IMR-90 (cell line): ENCODE measurements at regions not wholly inside any gene's neighbourhood (a gene's known extent, or its start where the extent isn't known, plus 50 kb on each side); places are given as distances from the start of the nearest gene placed in this dataset.

Experiments
- ATAC-seq: fragments of 200-7000 bp; cut with Tn5 transposase; 2 replicates; pipeline ENCODE4 v1.9.1; 2020; ENCODE audit warnings: low read depth, mild to moderate bottlenecking, moderate library complexity
- BruUV-seq: library from RNA; stranded (reverse); fragments of 400-500 nt; replicated peaks from 2 replicates; lab custom pipeline; 2021; lab: Mats Ljungman, UMichigan
- CTCF ChIA-PET: fragments of 300-600 bp; formaldehyde crosslinking; extraction: SDS; loops from one replicate; lab custom pipeline; 2021; ENCODE audit warnings: antibody characterized with exemption; lab: Yijun Ruan, JAX
- POLR2A ChIA-PET: fragments of 300-600 bp; sonication (Branson Sonifier 250); formaldehyde crosslinking; loops from one replicate; lab custom pipeline; 2022; ENCODE audit warnings: antibody characterized with exemption; ENCODE audit not compliant: unreplicated experiment; lab: Charles Lee
- DNase-seq: peaks from one replicate; pipeline ENCODE4 v3.0.0; 2013
- H2AFZ ChIP-seq: replicated peaks from 2 replicates; pipeline ENCODE3; 2013; ENCODE audit warnings: low read length, mild to moderate bottlenecking; ENCODE audit not compliant: poor library complexity
- H2AK5ac ChIP-seq: 2 replicates; pipeline ENCODE4 v1.6.1; 2013; ENCODE audit warnings: low read depth, low read length, inconsistent platforms
- H2AK9ac ChIP-seq: replicated peaks from 2 replicates; pipeline ENCODE3; 2013; ENCODE audit warnings: mild to moderate bottlenecking, low read depth, low read length, moderate library complexity; ENCODE audit not compliant: poor library complexity
- H2BK120ac ChIP-seq: 2 replicates; pipeline ENCODE4 v1.6.1; 2013; ENCODE audit warnings: low read depth, low read length, inconsistent platforms
- H2BK15ac ChIP-seq: 3 replicates; pipeline ENCODE4 v1.6.1; 2013; ENCODE audit warnings: low read depth, low read length, inconsistent platforms
- H2BK20ac ChIP-seq: 2 replicates; pipeline ENCODE4 v1.6.1; 2013; ENCODE audit warnings: low read depth, mild to moderate bottlenecking, inconsistent platforms, low read length, moderate library complexity
- H2BK5ac ChIP-seq: 2 replicates; pipeline ENCODE4 v1.6.1; 2013; ENCODE audit warnings: mild to moderate bottlenecking, low read depth, low read length, inconsistent platforms; ENCODE audit not compliant: poor library complexity, severe bottlenecking
- H3K14ac ChIP-seq: replicated peaks from 2 replicates; pipeline ENCODE4 v1.6.1; 2013; ENCODE audit warnings: low read depth, low read length, inconsistent platforms
- H3K18ac ChIP-seq: 2 replicates; pipeline ENCODE4 v1.6.1; 2013; ENCODE audit warnings: low read depth, low read length, control low read depth
- H3K23ac ChIP-seq: 2 replicates; pipeline ENCODE4 v1.6.1; 2013; ENCODE audit warnings: low read depth, low read length, inconsistent platforms
- H3K27ac ChIP-seq: 2 replicates; pipeline ENCODE4 v1.5.1; 2013; ENCODE audit warnings: mild to moderate bottlenecking, control low read depth, low read length; ENCODE audit not compliant: insufficient read depth
- H3K27me3 ChIP-seq: 2 replicates; pipeline ENCODE4 v1.6.1; 2013; ENCODE audit warnings: low read length; ENCODE audit not compliant: control insufficient read depth, insufficient read depth
- H3K36me3 ChIP-seq: 2 replicates; pipeline ENCODE4 v1.6.1; 2013; ENCODE audit warnings: low read length, mixed read lengths; ENCODE audit not compliant: control insufficient read depth, insufficient read depth
- H3K4ac ChIP-seq: 2 replicates; pipeline ENCODE4 v1.6.1; 2013; ENCODE audit warnings: low read depth, low read length, inconsistent platforms
- H3K4me1 ChIP-seq: 2 replicates; pipeline ENCODE4 v1.6.1; 2013; ENCODE audit warnings: low read length, mixed read lengths; ENCODE audit not compliant: control insufficient read depth, insufficient read depth
- H3K4me2 ChIP-seq: 2 replicates; pipeline ENCODE4 v1.6.1; 2013; ENCODE audit warnings: low read depth, mild to moderate bottlenecking, control low read depth, low read length, moderate library complexity
- H3K4me3 ChIP-seq: 2 replicates; pipeline ENCODE4 v1.5.1; 2013; ENCODE audit warnings: low read depth, mild to moderate bottlenecking, control low read depth, low read length, moderate library complexity; ENCODE audit not compliant: insufficient read depth
- H3K56ac ChIP-seq: 2 replicates; pipeline ENCODE4 v1.6.1; 2013; ENCODE audit warnings: low read length, inconsistent platforms; ENCODE audit not compliant: insufficient read depth; ENCODE audit errors: extremely low read depth
- H3K79me1 ChIP-seq, 2 experiments: 2 replicates each; pipeline ENCODE4 v1.6.1; 2013; ENCODE audit warnings: low read length in 2 of 2, inconsistent platforms in 1 of 2, low read depth in 1 of 2
- H3K9ac ChIP-seq: 2 replicates; pipeline ENCODE4 v1.6.1; 2013; ENCODE audit warnings: low read depth, low read length, control low read depth
- H3K9me1 ChIP-seq: 2 replicates; pipeline ENCODE4 v1.6.1; 2013; ENCODE audit warnings: low read length, inconsistent platforms; ENCODE audit not compliant: insufficient read depth
- H3K9me3 ChIP-seq: 2 replicates; pipeline ENCODE4 v1.6.1; 2013; ENCODE audit warnings: low read length; ENCODE audit not compliant: control insufficient read depth, insufficient read depth
- H4K20me1 ChIP-seq: 2 replicates; pipeline ENCODE4 v1.6.1; 2013; ENCODE audit warnings: low read length, inconsistent platforms; ENCODE audit not compliant: insufficient read depth
- H4K5ac ChIP-seq: 2 replicates; pipeline ENCODE4 v1.6.1; 2013; ENCODE audit warnings: mild to moderate bottlenecking, low read depth, low read length, control low read depth
- H4K8ac ChIP-seq, 2 experiments: 2 replicates each; pipeline ENCODE4 v1.6.1; 2013; ENCODE audit warnings: low read depth in 2 of 2, low read length in 2 of 2, control low read depth in 1 of 2, inconsistent platforms in 1 of 2
- H4K91ac ChIP-seq: 2 replicates; pipeline ENCODE4 v1.6.1; 2013; ENCODE audit warnings: low read depth, low read length, inconsistent platforms; ENCODE audit not compliant: insufficient read depth
- BHLHE40 ChIP-seq: fragments of 150-350 bp; IDR thresholded peaks from 2 replicates; pipeline ENCODE4 v1.6.1; 2016; ENCODE audit warnings: mild to moderate bottlenecking, low read depth, low read length
- CEBPB ChIP-seq: IDR thresholded peaks from 2 replicates; pipeline ENCODE4 v1.6.1; 2012; ENCODE audit warnings: low read depth, low read length, improper control_type of control experiment
- CHD1 ChIP-seq: IDR thresholded peaks from 2 replicates; pipeline ENCODE4 v1.6.1; 2012; ENCODE audit warnings: low read depth, low read length, improper control_type of control experiment
- MAFK ChIP-seq: IDR thresholded peaks from 2 replicates; pipeline ENCODE4 v1.6.1; 2012; ENCODE audit warnings: low read depth, low read length, improper control_type of control experiment
- MAZ ChIP-seq: IDR thresholded peaks from 2 replicates; pipeline ENCODE4 v1.6.1; 2012; ENCODE audit warnings: low read depth, mild to moderate bottlenecking, low read length, improper control_type of control experiment, moderate library complexity, borderline replicate concordance
- MXI1 ChIP-seq: IDR thresholded peaks from 2 replicates; pipeline ENCODE4 v1.6.1; 2012; ENCODE audit warnings: low read depth, mild to moderate bottlenecking, low read length, moderate library complexity, borderline replicate concordance
- NFE2L2 ChIP-seq: fragments of 150-350 bp; IDR thresholded peaks from 2 replicates; pipeline ENCODE4 v1.6.1; 2016; ENCODE audit warnings: low read depth, mild to moderate bottlenecking, low read length
- POLR2A ChIP-seq: IDR thresholded peaks from 2 replicates; pipeline ENCODE4 v1.6.1; 2012; ENCODE audit warnings: mild to moderate bottlenecking, low read depth, low read length
- RAD21 ChIP-seq: IDR thresholded peaks from 2 replicates; pipeline ENCODE4 v1.6.1; 2012; ENCODE audit warnings: low read length, improper control_type of control experiment
- RCOR1 ChIP-seq: IDR thresholded peaks from 2 replicates; pipeline ENCODE4 v1.6.1; 2012; ENCODE audit warnings: mild to moderate bottlenecking, low read length, improper control_type of control experiment; ENCODE audit not compliant: insufficient replicate concordance
- RFX5 ChIP-seq: IDR thresholded peaks from 2 replicates; pipeline ENCODE4 v1.8.0; 2012; ENCODE audit warnings: low read depth, mild to moderate bottlenecking, low read length, moderate library complexity
- SMC3 ChIP-seq: fragments of 150-350 bp; IDR thresholded peaks from 2 replicates; pipeline ENCODE4 v1.6.1; 2016; ENCODE audit warnings: low read depth, mild to moderate bottlenecking, antibody characterized with exemption, low read length, moderate library complexity
- WGBS, 2 experiments: methylation state at CpG; one replicate each; pipeline versions ENCODE4 v1.1.5 to v1.1.7; 2013; ENCODE audit warnings: missing lambda C conversion rate in 2 of 2; ENCODE audit not compliant: insufficient read length in 1 of 2; ENCODE audit errors: extremely low coverage in 2 of 2; 5-methylcytosine and 5-hydroxymethylcytosine counted together
- dilution Hi-C: fragments of 300-500 bp; cut with HindIII; formaldehyde crosslinking; loops from one replicate; pipeline ENCODE4 v1.14.3; 2018; ENCODE audit warnings: low sequenced_read_pairs; ENCODE audit not compliant: unreplicated experiment
- in situ Hi-C: fragments of 300-500 bp; cut with MboI; formaldehyde crosslinking; loops from 3 replicates; pipeline ENCODE4 v1.14.3; 2019; ENCODE audit warnings: low sequenced_read_pairs, inconsistent platforms, mixed read lengths
- intact Hi-C: fragments of 100-400 bp; cut with micrococcal nuclease; formaldehyde crosslinking; loops from 2 replicates; pipeline ENCODE4 v1.10.0; 2022
- TF ChIP-seq, protein P1 (sequence below): fragments of 150-350 bp; IDR thresholded peaks from 2 replicates; pipeline ENCODE4 v1.6.1; 2016; ENCODE audit warnings: low read depth, mild to moderate bottlenecking, low read length, moderate library complexity, borderline replicate concordance
- TF ChIP-seq, protein P2 (sequence below): fragments of 150-350 bp; IDR thresholded peaks from 2 replicates; pipeline ENCODE4 v1.6.1; 2017; ENCODE audit warnings: mild to moderate bottlenecking, antibody characterized with exemption, low read length, low read depth
- TF ChIP-seq, protein P3 (sequence below): conservative IDR thresholded peaks from 2 replicates; pipeline ENCODE4 v1.5.1; 2012; ENCODE audit warnings: mild to moderate bottlenecking, low read depth, low read length, improper control_type of control experiment

DNA sequence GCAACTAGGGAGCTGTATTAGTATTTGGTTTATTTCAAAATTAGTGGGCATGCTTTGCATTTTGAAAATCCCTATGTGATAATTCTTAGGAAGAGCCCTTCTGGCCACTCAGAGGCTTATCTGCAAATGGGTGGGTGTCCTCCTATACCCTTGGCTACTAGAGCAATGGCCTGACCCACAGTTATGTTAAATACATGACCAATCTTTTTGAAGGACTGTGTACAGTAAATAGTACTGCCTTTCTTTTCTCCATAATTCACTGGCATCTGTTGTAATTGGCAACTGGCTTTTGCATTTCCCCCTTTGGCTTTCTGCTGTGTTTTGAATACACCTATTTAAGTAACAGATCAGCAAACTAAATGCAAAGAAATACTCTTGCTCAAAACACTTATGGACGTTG is 175.4 kb downstream of the ANXA2 start:
- in situ Hi-C loops (no loop called here), dilution Hi-C loops (no loop called here), intact Hi-C loops (no loop called here)
- Histone ChIP-seq H3K27me3 (peaks cover 6% of the 10 kb centered on the region), H3K9me1 (no peaks in the 10 kb centered on the region), H3K23ac (no peak overlapping the region), H2BK5ac (no peak overlapping the region), H3K9me3 (no peaks in the 10 kb centered on the region), H4K8ac (no peak overlapping the region), H2BK20ac (no peak overlapping the region), H2AK5ac (no peak overlapping the region), H3K4me2 (no peak overlapping the region), H3K4me3 (no peak overlapping the region), H3K18ac (no peak overlapping the region), H4K5ac (no peak overlapping the region), H2AFZ (no peak overlapping the region), H3K9ac (no peak overlapping the region), H3K4ac (no peak overlapping the region), H3K27ac (no peak overlapping the region), H2BK15ac (no peak overlapping the region), H4K91ac (no peak overlapping the region), H4K20me1 (no peaks in the 10 kb centered on the region), H3K56ac (no peak overlapping the region), H2BK120ac (no peak overlapping the region), H3K4me1 (no peaks in the 10 kb centered on the region), H3K79me1 (no peaks in the 10 kb centered on the region), H3K36me3 (no peaks in the 10 kb centered on the region), H3K14ac (no peak overlapping the region), H2AK9ac (no peak overlapping the region)
- CTCF ChIA-PET: no interaction called here
- DNase-seq (no peak), ATAC-seq (no peak)
- no TSS peak for BruUV-seq
- POLR2A ChIA-PET: no interaction called here
- TF ChIP-seq MAFK (no peak), CEBPB (no peak), SMC3 (no peak), RCOR1 (no peak), RFX5 (no peak), CHD1 (no peak), BHLHE40 (no peak), RAD21 (no peak), MAZ (no peak), POLR2A (no peak), NFE2L2 (no peak), MXI1 (no peak)
- TF ChIP-seq, protein P1, sequence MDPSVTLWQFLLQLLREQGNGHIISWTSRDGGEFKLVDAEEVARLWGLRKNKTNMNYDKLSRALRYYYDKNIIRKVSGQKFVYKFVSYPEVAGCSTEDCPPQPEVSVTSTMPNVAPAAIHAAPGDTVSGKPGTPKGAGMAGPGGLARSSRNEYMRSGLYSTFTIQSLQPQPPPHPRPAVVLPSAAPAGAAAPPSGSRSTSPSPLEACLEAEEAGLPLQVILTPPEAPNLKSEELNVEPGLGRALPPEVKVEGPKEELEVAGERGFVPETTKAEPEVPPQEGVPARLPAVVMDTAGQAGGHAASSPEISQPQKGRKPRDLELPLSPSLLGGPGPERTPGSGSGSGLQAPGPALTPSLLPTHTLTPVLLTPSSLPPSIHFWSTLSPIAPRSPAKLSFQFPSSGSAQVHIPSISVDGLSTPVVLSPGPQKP: no peak
- TF ChIP-seq, protein P2, sequence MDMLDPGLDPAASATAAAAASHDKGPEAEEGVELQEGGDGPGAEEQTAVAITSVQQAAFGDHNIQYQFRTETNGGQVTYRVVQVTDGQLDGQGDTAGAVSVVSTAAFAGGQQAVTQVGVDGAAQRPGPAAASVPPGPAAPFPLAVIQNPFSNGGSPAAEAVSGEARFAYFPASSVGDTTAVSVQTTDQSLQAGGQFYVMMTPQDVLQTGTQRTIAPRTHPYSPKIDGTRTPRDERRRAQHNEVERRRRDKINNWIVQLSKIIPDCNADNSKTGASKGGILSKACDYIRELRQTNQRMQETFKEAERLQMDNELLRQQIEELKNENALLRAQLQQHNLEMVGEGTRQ: no peak
- TF ChIP-seq, protein P3, sequence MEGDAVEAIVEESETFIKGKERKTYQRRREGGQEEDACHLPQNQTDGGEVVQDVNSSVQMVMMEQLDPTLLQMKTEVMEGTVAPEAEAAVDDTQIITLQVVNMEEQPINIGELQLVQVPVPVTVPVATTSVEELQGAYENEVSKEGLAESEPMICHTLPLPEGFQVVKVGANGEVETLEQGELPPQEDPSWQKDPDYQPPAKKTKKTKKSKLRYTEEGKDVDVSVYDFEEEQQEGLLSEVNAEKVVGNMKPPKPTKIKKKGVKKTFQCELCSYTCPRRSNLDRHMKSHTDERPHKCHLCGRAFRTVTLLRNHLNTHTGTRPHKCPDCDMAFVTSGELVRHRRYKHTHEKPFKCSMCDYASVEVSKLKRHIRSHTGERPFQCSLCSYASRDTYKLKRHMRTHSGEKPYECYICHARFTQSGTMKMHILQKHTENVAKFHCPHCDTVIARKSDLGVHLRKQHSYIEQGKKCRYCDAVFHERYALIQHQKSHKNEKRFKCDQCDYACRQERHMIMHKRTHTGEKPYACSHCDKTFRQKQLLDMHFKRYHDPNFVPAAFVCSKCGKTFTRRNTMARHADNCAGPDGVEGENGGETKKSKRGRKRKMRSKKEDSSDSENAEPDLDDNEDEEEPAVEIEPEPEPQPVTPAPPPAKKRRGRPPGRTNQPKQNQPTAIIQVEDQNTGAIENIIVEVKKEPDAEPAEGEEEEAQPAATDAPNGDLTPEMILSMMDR: no peak
- no CpG with 5 or more reads among the region's 1 CpG for WGBS, 2 experiments
